ENCODE measurements at regions not wholly inside any gene's neighbourhood (a gene's known extent, or its start where the extent isn't known, plus 50 kb on each side); places are given as distances from the start of the nearest gene placed in this dataset.

DNA sequence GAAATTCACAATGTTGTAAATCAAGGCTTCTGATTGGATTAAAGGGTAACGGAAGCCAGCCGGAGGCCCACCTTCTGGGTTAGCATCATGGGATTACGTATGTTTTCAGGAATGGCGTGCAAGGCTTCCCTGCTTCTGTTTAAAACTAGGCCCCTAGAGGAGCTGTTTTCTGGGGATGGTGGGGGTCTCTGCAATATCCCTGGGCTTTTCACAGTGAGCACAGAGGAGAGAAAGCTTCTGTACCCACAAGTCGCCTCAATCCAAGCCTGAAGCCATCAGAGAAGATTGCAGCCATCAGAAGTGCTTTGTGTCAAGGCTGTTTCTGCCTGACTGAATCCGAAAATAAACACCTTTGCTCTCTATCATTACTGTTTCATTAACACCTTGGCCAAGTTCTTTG, 226.9 kb upstream of the SMIM21 start:
- DNase-seq: no peak

DNA sequence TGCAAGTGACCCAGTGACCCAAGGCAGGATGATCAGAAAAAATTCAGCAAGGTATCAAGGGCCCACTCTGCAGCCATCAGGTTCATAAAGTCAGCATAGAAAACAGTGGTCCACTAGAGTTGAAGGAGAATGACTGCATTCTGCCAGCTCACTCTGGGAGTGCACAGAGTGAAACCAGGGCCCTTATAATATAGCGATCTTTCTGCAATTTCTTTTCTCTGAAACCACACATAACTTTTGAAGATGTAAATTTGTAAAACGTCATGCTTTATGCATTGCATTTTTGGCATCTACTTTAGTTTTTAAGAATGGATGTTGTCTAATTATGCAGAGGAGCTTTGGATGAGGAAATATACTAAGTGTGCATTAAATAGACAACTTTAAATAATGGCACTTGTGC, 225.0 kb upstream of the SMIM21 start:
- no peak for DNase-seq

GRCh38 chr18:75644871-75645270, 217.4 kb upstream of the SMIM21 start:
- no peak for DNase-seq

DNA sequence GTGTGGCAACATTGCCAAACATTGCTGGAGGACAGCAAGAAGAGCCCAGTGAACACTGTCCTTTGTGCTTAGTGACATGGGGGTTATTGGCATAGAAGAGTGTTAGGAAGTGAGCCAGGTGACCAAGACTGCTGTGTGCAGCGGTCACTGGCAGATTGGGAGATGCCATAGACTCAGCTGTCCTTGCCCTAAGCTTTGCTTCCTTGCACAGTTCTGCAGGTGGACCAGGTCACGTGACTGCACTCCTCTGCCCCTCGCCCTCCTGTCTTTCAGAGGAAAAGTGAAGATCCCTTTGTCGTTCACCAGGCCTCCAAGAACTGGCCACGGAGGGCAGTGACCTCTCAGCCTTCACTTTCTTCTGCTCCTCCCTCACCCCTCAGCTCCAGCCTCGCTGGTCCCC, 215.6 kb upstream of the SMIM21 start:
- no peak for DNase-seq

GRCh38 chr18:75639472-75639831, 211.9 kb upstream of the SMIM21 start:
- DNase-seq: no peak

DNA sequence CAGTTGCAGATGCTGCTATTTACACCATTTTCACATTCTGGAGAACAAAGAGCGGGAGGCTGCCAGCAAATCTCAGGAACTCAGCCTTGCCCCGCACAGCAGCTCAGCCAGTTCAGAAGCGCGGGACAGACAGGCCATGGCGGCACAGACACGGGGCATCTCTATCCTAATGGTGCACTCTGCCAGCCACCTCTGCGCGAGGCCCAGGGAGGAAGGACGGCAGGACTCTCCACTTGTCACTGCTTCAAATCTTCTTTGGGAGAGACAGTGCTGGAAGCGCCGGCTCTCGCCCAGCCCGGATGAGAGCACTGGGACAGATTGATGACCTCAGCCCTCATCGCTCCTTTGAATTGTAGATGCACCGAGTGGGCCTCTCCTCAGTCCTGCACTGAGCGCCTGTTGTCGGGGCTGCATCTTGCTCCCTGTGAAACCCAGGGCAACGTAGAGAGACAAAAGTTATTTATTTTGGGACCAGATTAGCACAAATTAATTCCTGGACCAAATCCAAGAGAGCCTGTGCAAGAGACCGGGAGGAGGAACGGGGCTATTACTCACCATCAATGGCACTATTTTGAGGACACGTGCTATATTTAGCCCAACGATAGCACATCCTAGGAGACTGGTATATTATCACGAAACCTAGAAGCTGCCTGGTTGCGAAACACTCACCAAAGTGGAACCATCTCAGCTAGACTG, 211.4 kb upstream of the SMIM21 start:
- DNase-seq: no peak

GRCh38 chr18:75638223-75638775, 210.8 kb upstream of the SMIM21 start:
- DNase-seq: no peak

- no peak for DNase-seq
Observed at GRCh38 chr18:75635096-75635495, 207.6 kb upstream of the SMIM21 start.

DNA sequence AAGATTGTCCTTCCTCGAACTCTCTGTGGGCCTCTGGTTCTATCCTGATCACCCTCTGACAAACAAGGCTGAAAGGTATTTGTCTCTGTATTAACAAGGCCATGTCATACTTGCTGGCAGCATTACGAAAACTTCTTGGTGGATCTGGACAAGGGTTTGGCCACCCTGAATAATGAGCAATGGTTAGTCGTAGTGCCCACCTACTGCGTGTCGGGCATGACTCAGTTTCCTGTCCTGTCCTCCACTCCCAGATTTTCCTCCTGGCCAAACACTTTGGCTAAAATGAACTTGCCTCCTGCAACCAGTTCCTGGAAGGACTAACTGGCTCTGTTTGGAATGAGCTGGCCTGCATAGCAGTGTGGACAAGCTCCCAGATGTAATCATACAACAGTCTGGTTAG, 198.5 kb upstream of the SMIM21 start:
- DNase-seq: no peak

- DNase-seq: no peak
Observed at GRCh38 chr18:75624869-75625268, 197.4 kb upstream of the SMIM21 start.

DNA sequence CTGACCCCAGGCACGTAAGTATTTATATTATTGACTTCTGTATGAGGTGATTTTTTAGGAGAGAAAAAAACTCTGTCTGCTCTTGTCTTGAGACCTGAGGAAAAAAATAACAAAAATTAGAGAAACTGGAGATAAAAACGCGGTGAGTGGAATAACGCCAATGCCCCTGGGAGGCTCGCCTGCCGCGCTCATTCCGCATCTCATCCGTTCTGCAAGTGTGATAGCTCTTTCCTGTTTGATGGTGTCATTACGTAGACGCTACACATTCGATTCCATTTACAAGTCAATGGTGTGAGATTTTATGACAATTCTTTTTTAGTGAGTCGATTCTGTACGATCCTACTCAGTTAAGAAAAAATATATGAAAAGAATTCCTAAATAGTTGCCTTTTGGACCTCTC, 194.3 kb upstream of the SMIM21 start:
- no peak for DNase-seq

- no peak for DNase-seq
Observed at GRCh38 chr18:75618146-75618545, 190.6 kb upstream of the SMIM21 start.

DNA sequence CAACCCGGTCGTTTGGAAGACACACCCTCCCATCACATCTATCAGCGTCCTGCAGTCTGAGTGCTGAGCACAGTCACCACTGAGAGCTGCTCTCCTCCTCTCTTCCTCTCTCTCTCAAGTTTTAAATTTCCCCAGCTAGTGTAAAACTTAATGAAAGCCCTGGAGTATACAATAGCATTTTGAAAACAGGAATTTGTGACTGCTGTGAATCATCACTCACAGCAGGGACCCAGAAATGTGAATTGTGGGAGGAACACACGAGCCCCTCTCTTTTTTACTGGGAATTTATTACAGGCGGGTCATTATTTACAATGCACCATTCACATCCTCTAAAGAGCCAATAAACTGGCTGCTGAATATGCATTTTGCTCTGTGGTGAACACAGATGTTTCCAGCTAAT, 185.0 kb upstream of the SMIM21 start:
- no peak for DNase-seq

GRCh38 chr18:75607701-75608100, 180.2 kb upstream of the SMIM21 start:
- no peak for DNase-seq

DNA sequence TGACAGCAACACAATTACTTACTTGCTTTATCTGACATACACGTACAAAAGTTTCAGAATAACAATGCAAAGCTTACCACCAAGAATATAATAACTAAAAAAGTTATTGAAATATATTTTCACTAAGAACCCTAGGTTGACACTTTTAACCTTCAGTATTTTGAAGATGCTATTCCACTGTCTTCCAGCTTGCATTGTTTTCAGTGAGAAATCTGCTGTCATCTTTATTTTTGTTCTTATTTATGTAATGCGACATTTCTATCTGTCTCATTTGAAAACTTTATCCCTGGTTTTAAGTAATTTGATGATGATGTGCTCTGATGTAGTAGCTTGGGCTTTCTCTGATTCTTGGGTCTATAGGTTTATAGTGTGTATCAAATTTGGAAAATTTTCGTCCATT, 165.0 kb upstream of the SMIM21 start:
- DNase-seq: peak; percentile 3

DNA sequence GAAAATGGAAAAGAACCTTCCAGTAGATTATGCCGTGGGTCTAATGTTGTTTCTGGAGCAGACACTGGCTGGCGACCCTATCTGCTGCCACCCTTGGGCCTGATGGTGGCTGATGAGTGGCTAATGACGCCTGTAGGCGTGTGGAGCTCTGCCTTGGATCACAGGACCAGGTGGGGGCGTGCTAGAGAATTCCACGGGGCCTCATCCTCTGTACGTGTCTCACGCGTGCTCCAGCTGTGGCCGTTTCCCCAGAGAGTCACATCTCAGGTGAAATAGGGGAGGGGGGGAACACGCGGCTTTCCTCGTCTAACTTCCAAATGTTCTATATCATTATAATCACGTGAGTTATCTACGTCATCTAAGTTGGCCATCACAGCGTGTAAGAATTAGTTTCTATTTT, 160.9 kb upstream of the SMIM21 start:
- no peak for DNase-seq

GRCh38 chr18:75587131-75587530, 159.6 kb upstream of the SMIM21 start:
- no peak for DNase-seq

- no peak for DNase-seq
Observed at GRCh38 chr18:75586130-75586889, 158.8 kb upstream of the SMIM21 start.

GRCh38 chr18:75582940-75583339, 155.4 kb upstream of the SMIM21 start:
- no peak for DNase-seq

DNA sequence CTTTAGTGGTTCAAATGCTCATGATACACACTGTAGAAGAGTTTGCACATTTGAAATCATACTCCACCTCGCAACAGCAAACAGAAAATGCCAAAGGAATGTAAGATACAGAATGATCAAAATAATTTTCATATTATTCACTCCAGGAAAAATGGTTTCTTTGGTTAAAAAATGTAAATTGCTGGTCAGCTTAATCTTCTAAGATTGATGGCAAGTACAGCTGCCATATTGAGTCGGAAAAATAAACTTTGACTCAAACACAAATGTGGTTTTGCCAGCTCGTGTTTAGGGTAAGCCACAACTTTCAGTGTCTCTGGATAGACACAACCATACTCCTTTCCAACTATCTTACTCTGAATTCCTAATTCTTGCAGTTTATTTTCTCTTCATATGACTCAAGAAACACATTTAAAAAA, 154.9 kb upstream of the SMIM21 start:
- no peak for DNase-seq

- no peak for DNase-seq
Observed at GRCh38 chr18:75581336-75582131, 154.0 kb upstream of the SMIM21 start.

GRCh38 chr18:75574187-75574586, 146.7 kb upstream of the SMIM21 start:
- DNase-seq: no peak

GRCh38 chr18:75563150-75563549, 135.6 kb upstream of the SMIM21 start:
- DNase-seq: no peak

DNA sequence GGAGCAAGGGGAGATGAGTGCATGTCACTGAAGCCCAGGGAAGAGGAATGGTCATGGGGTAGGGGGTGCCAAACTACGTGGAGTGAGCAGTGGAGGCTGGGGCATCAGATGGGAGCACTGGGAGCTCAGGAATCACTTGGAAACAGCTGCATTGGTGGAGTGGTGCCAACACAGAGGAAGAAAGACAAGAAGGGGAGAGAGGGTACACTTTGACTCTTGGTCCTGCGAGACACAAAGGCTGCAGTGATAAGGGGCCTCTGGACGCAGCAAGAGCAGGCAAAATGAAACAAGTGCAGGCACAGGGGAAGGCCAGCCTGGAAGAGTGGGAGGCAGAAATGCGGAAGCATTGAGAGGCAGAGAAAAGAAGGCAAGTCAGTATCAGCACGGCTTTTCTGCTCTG, 134.7 kb upstream of the SMIM21 start:
- no peak for DNase-seq
